Sigmoid colon (tissue), 4 donors: ENCODE measurements at regions not wholly inside any gene's neighbourhood (a gene's known extent, or its start where the extent isn't known, plus 50 kb on each side); places are given as distances from the start of the nearest gene placed in this dataset.

Experiments used
- CTCF ChIP-seq, 4 experiments: fragments of 450-650 bp in 3 of 4; fragments of 200-600 bp in 1 of 4; IDR thresholded peaks; one replicate each; pipeline ENCODE4 v1.5.1; 2016 to 2019; ENCODE audit warnings: antibody characterized with exemption in 4 of 4, mild to moderate bottlenecking in 3 of 4, moderate library complexity in 2 of 4
- EP300 ChIP-seq, 4 donors: sonication (generic); formaldehyde crosslinking; IDR thresholded peaks; one replicate each; pipeline ENCODE4 v1.6.1; 2017; ENCODE audit warnings: antibody characterized with exemption in 4 of 4

- TF ChIP-seq CTCF (IDR thresholded peaks at IDR 0.05) (no peak), EP300 (IDR thresholded peaks at IDR 0.05) (no peak)
Measured at GRCh38 chr10:7485799-7486198, 75.0 kb upstream of the SFMBT2 start.
